HG03457 (cell line): ENCODE measurements at regions not wholly inside any gene's neighbourhood (a gene's known extent, or its start where the extent isn't known, plus 50 kb on each side); places are given as distances from the start of the nearest gene placed in this dataset.

Source experiments
- ATAC-seq: cut with Tn5 transposase; IDR thresholded peaks from one replicate; pipeline ENCODE4 v1.9.1; 2021; ENCODE audit warnings: moderate number of reproducible peaks; ENCODE audit not compliant: unreplicated experiment

DNA sequence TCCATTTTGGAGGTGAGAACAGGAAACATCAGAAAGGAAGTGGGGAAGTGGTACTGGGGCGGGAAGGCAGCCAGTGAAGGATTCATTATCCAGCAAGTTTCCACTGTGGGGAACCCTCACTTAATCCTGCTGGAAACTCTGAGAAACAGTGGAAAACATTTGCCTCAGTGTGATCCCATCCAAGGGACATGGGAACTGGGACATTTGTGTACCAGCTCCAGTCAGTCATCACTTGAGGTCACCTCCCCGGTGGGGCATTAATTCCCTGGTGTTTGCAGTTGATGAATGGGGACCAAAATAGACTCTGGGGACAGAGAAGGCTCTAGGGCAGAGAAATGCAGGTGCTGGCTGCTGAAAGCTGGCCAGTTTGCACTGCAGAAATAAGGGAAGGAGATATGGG lies 599.9 kb downstream of the BUD13 start:
- no peak for ATAC-seq

DNA sequence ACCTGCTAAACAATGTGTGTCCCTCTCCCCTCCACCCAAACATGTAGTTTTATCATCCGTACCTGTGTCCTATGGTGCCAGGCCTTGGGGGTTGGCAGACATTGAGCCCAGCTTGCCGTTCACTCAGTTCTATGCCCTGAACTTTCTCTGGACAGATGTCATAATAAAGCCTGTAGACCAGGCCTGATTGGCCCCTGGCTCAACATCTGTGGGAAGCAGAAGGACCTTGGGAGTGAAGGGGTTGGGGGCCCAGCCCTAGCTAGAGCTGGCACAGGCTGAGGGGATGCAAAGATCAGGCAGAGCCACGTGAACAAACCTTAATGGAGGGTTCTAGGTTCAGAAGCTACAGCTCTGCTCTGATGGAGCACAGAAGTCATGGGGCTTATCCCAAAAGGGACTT lies 600.6 kb downstream of the BUD13 start:
- no peak for ATAC-seq

DNA sequence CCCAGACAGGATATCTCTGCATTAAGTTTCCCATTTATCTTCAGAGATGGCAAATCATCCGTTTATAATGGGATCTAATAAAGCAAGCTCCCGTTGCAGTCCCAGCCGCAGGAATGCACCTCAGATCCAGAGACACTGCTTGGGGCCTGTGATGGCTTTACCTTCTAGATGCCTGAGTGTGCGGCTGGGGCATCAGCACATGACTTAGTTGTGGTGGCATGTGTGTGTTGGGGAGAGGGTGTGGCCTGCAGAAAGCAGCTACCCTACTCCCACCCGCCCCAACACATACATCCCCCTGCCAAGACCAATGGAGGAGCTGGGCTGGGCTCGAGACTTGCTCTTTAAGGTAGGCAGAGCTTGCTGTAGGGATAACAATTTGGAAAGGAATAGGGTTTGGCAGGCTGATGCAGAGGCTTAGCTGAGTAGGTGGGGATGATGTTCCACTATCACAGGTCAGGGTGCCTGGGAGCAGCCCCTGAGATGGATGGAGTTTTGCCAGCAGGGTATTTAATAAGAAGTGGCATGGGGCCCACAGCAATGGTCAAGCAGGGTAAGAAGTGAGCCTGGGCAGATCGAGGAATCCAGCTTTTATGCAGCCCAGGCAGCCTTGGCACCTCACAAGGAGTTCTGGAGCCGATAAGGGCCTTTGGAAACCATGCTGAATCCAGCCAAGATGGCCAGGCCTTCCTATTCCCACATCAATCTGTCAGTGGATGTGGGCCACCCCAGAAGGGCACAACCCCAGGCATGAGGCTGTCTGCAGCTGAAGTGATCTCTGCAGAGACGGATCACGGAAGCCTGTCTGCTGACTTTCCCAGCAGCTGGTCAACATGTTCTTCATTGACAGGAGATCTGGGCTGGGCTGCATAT lies 601.3 kb downstream of the BUD13 start:
- ATAC-seq, result no peak

DNA sequence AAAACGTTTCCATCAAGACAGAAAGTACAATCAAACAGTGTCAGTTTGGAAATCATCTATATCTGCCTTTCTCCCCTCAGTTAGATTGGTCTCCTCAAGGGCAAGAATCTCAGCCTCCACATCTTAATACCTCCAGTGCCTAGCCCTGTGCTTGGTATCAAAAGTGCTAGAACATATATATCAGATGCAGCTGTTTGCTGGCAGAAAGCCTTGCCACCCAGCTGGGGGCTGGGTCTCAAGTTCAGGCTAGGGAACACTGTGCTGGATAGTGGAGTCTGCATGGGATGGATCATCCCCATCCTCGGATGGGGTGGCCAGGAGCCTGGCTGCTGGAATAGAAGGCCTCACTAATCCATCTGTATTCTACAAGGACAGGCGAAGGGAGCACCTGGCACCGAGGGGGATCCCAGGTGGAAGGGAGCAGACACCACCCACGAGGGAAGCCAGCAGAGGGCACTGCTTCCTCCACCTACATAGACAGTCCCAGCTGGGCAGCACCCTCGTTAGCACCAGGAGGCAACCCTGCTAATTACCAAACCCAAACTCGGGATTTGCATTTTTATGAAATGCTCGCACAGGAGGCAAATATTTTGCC lies 602.2 kb downstream of the BUD13 start:
- no peak for ATAC-seq

DNA sequence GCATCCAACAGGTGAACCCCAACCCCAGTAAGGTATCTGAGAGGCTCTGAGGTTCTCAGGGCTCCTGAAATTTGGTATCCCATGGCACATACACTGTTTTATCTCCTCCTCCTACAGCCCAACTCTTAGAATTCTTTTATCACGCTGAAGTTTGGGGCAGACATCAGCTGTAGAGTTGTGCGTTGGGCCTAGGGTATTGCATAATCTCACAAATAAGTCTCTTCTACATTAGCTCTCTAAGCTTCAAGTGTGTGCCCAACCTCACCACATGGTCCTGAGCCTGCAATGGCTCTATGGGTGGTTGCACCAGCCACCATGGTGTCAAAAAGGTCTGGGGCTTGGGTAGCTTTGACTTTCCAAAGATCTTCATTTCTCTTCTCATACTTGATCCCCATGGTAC lies 603.0 kb downstream of the BUD13 start:
- no peak for ATAC-seq

DNA sequence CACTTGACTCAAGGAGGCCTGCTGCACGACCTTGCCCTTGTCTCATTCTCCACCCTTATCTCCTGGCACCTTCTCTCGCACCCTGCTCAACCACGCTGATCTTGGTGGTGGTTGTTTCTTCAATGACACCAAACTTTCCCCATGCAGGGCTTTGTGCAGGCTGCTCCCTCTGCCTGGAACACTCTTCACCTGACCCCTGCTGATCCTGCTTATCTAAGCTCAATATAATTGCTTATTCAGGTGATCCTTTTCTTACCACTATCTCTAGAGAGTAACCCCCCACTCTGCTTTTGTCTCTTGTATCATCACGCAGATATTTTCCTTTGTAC lies 604.4 kb downstream of the BUD13 start:
- no peak for ATAC-seq

DNA sequence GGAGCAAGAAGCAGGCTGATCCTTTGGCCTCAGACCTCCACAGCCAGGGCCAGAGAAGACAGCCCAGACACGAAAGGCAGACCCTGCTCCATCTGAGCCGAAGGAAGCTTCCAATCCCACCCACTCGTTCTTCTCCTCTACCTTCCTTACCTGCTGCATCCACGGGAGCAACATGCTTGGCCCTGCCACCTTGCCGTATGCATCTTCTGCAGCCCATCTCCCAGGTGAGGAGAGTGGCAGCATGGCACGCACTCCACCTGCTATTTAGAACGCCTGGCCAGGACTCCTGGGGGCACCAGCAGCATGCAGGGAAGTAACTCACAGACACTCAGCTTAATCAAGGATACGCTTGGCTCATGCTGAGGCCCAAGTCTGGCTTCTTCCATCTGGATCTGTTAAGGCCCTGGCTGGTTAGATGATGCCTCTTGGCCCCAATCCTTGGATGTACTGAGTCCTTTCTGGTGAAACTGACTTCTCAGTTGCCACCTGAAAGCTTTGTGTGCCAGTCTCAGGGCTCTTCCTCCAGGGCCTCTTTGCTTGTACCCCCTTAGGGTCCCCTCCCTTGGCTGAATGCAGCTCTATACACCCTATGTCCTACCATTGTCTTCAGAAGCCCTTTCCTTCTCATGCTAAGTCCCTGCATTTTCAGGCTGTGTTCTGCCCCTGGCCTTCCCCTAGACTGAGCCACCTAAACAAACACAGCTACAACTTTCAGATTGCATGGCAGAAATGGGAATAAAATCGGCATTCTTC lies 604.9 kb downstream of the BUD13 start:
- ATAC-seq, result no peak

DNA sequence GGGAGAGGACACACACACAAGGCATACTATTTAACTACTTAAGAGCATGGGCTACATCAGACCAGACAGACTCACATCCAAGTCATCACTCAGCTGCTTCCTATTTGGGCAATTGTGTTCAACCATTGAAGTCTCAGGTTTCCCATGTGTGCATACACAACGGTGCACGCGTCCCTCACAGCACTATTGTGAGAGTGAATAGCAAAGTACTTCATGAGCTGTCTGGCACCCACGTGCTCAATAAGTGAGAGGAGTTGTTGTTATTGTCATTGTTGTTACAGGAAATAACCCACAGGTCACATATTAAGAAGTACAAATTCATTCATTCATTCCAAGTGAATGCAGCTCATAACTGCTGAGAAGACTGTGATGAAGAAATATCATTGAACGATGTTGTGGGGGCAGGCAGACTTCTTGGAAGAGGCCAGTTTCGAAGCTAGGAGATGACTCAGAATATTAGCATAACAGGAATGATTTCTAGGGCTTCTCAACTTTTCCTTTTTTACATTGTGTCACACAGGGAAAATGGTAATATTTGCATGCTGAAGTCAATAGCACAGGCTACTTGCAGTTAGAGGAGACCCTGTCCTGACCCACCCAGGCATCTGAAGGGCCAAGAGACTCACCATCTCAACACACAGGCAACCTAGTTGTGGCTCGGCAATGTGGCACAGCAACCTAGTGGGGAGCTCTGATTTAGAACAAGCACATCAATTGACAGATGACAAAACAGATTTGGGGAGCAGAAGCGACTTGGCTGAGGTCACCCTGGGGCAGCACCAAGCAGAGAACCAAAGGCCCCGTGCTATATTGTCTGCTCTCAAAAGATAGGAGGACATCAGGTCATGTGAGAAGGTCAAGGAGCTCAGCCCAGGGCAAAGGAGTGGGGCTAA lies 606.0 kb downstream of the BUD13 start:
- no peak for ATAC-seq

DNA sequence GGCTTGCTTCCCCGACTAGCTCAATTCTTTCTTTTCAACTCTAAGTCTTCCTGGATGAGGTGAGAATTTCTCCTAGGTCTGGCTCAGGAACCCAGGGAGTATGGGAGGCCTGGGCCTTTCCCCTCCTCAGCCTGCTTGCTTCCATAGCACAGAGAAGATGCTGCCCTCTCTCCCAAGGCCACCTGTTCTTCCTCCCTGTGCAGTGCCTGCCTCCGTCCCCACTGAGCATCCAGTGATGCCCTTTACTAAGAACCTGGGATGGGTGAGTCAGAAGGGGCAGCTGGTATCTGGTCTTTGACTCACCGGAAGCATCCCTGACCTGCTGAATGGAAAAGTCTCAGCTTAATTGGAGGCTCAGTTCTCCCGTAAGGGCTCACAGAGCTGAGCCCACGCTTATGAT lies 607.9 kb downstream of the BUD13 start:
- no peak for ATAC-seq

DNA sequence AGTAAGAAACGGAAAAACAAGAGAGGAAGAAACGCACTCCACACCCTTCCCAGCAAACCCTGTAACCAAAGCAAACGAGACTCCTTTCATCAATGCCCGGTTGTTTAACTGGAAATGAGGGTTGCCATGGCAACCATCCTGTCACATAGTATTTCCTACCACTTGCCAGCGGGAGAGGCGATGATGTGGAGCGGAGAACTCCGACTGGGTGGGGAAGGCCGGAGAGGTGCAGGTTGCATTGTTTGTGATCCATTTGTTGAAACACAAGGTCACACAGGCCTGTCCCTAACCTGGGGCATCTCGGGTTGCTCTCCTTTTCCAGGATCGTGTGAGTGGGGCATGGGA lies 609.9 kb downstream of the BUD13 start:
- ATAC-seq, result no peak

DNA sequence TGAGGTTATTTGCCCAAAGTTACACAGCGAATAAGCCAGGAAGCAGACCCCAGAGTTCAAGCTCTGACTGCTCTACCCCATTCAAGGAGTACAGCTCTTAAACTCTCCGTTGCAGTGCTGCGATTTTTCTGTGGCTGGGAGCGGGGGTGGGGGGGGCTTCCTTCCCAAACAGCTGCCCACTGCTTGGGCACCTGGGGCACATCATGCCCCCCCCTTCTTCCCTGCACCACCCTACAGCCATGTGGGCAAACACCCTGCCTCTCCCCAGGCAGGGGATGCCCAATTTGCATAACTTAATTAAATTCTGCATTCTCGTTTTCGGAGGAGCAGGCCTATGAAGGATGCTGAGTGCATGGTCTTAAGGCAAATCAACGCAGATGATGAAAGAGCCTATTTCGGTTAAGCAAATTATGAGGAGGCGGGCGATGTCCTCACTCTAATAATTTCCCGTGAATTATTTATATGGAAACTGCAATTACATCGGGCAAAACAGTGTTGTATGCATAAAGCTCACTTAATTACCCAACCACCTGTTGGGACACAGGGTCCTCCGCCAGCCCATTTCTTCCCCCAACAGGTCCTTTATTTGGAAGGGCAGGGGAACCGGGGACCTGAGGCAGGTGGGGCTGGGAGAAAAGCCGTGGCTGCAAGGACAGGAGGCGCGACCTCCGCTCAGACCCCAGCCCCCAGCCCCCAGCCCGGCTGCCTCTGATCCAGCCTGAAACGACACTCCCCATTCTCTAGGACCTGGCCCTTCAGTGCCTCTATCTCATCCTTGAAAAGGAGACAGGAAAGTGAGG lies 610.5 kb downstream of the BUD13 start:
- no peak for ATAC-seq

DNA sequence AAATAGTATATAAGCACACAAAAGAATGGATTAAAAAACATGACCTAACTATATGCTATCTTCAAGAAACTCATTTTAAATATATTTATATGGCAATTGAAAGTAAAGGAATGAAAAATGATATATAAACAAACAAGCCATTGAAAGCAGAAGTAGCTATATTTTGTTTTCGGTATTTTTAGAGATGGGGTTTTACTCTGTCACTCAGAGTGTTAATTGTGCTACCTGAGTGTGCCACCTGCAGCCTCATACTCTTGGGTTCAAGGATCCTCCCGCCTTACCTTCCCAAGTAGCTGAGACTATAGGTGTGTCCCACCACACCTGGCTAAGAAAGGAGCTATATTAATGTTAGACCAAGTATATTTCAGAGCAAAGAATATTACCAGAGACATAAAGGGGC lies 624.1 kb downstream of the BUD13 start:
- ATAC-seq, result no peak

DNA sequence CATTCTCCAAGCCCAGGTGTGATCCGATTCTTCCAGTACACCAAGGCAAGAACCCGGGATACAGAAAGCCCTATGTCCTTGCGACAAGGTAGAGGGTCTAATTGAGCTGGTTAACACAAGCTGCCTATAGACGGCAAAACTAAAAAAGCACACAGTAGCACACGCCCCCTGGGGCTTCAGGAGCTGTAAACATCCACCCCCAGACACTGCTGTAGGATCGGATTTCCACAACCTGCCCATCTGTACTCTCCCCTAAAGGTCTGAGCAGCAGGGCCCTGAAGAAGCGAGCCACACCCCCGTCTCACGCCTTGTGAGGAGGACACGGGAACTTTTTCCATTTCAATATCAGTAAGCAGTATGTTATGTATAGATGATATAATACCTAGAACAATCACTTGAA lies 624.7 kb downstream of the BUD13 start:
- no peak for ATAC-seq

DNA sequence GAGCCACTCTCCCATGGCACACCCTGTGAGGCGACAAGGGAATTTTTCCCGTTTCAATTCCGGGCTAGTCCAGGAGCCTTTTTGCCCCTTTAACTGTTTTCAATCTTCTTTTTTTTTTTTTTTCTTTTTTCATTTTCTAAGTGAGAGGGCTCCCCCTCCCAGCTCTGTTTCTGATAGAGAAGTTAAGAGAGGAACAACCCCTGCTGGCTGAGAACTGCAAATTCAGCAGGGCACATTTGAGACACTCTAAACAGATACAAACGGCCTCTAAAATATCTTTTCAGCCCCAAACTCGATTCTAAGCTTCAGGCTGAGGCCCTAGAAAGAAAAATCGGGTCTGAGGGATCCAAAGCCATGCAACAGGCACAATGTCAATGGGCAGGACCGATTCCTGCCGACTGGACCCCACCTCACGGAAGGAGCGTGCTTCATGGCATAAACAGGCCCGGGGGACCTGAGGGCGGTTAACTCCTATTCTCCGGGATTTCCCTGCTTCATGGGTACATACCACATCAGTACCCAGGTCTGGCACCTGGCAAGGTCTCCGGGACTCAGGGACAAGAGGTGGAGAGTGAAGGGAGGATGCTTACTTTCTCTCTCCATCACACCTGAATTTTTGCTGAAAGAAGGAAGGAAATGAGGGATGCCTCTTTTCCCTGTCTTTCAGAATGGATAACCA lies 627.5 kb downstream of the BUD13 start:
- no peak for ATAC-seq

DNA sequence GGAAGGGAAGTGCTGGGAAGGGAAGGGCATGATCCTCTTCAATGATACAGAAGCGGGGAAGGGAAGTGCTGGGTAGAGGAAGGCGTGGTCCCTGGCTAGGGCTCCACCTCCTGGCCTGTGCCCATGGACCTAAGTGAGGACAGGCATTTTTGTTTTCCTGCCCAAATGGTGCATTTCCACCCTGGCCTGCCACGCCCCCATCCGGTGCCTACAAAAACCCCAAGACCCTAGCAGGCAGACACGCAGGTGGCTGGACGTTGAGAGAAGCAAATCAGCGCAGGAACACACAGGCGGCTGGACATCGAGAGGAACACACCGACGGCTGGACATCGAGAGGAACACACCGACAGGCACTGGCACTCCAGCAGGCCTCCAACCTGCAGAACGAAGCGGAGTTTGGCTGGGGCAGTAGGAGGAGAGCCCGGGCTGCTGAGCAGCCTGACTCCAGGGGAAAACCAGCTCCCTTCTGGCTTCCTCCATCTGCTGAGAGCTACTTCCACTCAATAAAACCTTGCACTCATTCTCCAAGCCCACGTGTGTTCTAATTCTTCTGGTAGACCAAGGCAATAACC lies 628.3 kb downstream of the BUD13 start:
- no peak for ATAC-seq

DNA sequence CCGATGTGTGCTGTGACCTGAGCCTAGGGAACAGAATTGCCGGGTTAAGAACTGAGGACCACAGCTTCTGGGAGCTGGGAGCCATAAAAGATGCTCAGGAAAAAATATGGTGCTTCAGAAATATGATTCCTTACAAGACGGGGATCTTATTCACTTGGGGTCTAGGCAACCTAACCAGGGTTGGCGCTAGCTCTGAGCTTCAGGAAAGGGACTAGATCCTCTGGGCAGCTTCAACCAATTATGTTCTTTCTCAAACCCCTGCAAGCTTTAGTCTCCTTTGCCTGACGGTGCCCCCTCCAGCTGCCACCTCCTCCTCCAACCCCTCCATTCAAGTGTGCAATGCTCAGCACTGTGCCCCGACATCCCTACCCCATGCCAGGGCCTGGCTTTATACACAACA lies 634.1 kb upstream of the CADM1 start:
- ATAC-seq, result no peak

DNA sequence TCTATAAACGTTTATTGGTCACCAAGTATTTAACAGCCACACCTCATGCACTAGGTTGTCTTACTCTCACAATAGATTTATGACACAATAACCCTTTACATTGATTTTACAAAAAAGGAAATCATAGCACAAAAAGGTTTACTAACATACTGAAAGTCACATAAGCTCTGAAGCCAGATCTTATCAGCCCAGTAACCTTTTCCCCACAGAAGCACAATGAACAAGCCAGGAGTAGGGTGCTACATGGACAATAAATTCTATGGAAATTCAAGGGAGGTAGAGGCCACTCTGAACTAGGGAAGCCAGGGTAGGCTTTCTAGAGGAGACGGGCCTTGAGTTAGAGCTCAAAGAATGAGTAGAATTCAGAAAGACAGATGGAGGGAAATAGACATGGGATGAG lies 633.5 kb upstream of the CADM1 start:
- no peak for ATAC-seq

DNA sequence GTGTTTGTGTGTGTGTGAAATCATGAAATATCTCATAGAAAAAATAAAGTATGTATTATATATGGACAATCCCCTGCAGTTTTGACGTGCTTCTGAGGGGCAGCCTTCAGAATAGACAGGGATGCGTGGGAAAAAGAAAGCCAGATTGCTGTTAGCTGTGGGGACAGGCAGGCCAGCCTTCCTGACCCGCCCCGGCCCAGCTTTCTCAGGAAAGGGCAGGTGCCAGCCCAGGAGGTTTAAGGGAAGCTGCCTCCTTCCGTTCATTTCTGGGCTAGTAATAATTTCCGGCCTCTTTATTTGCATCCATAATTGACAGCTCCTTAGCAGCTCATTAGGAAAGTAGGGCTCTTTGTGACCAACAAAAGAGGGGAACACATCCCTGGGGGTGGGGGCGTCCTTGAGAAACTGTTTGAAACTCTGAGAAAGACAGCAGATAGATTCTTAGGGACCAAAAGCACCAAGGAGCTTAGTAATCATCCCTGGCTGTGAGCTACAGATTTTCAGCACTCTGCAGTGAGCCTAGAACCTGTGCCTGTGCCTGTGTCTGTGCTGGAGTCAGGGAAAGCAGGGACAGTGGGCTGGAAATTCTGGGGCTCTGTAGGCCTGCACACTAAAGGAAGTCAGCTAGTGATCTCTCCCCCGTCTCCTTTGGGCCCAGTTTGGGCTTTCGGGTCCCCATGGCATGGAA lies 632.9 kb upstream of the CADM1 start:
- ATAC-seq, result no peak

DNA sequence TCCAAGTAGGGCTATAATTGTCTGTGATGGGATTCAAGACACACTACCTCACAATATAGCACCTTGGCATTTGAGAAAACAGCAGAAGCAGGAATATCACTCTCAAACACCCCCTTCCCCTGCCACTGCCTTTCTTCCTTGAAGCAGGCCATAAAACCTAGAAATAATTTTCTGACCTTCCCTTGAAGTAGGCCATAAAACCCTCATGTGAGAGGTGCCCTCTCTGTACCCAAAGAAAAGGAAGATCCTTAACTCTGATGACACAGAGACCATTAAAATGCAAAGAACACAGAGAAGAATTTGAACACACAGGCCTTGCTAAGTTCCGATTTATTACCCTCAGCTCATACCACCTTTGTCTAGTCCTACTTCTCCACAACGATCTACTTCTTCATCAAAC lies 631.7 kb upstream of the CADM1 start:
- no peak for ATAC-seq
